GM19455 (cell line): ENCODE measurements at regions not wholly inside any gene's neighbourhood (a gene's known extent, or its start where the extent isn't known, plus 50 kb on each side); places are given as distances from the start of the nearest gene placed in this dataset.

Experiments
- ATAC-seq: cut with Tn5 transposase; IDR thresholded peaks from one replicate; pipeline ENCODE4 v1.9.1; 2021; ENCODE audit not compliant: unreplicated experiment

- no peak for ATAC-seq
These were observed 114.3 kb downstream of the ASCL4 start for GRCh38 chr12:107888789-107889188.

- ATAC-seq = no peak
These were observed 117.5 kb downstream of the ASCL4 start for GRCh38 chr12:107891967-107892366.

DNA sequence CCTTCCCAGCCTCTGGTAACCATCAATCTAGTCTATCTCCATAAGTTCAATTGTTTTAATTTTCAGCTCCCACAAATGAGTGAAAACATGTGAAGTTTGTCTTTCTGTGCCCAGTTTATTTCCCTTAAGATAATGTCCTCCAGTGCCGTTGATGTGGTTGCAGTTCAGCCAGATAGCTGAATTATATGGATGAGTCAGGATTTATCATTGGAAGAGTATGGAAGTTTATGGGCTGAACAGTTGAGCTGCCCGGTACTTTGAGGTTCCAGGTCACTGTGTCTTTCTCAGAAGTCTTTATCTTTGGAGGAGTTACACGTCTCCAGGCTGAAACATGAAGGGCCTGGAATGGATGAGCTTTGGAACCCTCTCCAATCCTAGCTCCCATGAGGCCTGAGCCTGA, 120.1 kb downstream of the ASCL4 start:
- ATAC-seq = no peak

DNA sequence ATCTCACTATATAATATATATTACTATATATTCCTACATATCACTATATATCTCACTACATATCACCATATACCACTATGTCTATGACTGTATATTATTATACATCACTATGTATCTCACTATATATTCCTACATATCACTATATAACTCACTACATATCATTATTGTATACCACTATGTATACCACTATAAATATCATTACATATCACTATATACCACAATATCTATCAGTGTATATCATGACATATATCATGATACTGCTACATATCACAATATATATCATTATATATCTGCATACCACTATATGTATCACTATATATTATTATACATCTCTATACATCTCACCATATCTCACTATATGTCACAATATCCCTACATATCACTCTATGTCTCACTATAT, 121.5 kb downstream of the ASCL4 start:
- ATAC-seq = no peak

- ATAC-seq = no peak
These were observed 126.1 kb downstream of the ASCL4 start for GRCh38 chr12:107900588-107900987.

DNA sequence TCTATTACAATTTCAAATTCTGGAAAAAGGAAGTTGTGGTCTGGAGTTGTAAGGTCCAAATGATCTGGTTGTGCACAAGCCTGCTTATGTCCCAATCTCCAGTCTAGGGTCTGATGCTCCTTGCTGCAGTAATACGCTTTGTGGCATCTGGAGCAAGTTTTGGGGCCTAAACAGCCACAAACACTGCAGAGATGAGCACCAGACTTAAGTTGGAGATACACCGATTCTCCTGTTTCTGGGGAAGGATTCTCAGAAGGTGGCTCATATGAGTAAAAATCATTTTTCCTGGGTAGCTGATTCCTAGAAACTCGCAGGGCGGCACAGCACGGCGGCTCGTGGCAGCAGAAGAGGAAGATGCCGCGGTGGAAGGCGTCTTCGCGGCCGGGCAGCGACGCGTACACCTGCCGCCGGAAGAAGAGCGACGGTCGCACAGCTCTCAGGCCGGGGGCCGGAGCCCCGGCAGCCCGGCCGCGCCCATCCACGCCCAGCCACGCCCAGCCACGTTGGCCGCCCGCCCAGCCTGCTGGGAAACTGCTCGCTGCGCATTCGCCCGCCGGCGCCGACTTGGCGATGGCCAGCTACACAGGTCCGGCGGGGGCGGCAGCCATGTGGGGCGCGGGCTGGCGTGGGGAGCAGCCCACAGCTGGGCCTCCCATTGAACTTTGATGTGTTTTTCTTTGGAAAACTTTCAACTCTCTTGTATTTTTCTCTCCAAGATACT, 129.0 kb downstream of the ASCL4 start:
- ATAC-seq = peak; percentile 93

GRCh38 chr12:107906707-107907106, 132.2 kb downstream of the ASCL4 start:
- no peak for ATAC-seq

GRCh38 chr12:107912421-107913004, 138.0 kb downstream of the ASCL4 start:
- peak; percentile 61 for ATAC-seq

DNA sequence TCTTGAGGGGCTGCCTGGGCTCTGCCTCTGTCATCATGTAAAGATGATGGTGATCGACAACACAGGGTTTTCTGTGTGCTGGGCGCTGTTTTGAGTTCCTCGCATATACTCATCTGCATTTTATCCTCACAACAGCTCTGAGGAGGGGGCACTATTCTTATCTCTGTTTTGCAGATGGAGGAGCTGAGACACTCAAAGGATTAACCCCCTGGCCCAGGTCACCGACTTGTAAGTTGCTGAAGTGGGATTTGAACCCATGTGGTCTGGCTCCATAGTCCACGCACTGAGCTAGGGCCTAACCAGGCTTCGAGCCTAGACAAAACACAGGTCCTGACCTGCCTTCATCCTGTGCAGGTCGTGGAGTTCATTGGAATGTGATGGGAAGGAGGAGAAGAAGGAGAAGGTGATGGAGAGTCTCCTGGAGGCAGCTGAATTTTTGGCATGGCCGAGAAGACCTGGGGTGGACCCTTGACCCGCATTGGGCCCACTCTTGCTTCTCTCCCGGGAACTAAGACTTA, 140.0 kb downstream of the ASCL4 start:
- ATAC-seq = no peak

DNA sequence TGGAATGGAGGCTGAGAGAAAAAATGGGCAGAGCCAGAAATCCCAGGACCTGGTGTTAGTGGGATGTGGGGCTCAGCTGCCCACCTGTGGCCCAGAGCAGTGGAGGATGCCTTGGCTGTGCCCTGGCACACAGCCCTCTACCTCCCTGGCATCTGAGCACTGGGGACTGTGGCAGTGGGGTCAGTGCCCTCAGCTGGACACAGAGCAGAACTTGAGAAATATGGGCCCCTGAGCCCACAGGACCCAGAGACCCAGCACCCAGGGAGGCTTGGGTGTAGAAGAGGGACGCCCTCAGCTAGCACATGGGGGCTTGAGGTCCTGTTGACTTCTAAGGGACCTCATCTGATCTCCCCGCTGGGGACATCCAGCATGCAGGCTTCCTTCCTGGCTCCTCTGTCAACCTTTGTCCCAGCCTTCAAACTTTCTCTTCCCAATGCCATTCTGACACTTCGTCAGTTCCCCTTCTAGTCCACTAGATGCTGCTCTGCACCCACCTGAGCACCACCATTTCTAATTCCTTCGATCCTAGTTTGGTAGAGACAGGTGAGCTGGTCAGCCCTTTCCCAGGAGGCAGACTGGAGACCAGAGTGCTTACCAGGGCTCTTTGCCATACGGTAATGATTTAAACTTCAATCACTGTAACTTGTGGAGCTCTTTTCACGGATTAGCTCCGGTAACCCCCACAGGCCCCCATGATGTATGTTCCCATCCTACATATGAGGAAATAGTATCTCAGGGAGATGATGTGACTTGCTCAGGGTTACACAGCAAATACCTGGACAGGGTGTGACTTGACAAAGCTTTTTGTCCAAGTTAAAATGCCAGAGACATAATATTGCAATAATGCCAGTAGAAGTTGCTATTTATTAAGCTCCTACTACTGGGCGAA, 143.7 kb downstream of the ASCL4 start:
- ATAC-seq = no peak

DNA sequence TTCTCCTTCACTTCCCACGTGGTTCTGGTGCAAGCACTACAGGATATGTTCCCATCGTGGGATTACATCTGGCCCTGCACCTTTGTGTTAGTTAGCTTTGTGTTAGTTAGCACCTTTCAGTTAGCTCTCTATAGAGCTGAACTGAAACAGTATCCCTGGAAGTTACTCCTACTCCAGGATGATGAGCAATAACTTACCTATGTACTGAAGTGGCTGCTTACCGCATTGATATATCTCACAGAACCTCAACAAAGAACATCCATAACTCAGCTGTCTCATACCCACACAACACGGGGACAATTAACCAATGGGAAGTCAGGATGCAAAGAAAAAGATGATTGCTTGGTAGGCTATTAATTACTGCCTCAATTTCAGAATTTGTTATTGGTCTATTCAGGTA, 146.6 kb downstream of the ASCL4 start:
- no peak for ATAC-seq

GRCh38 chr12:107925125-107925524, 150.6 kb downstream of the ASCL4 start:
- ATAC-seq = no peak

DNA sequence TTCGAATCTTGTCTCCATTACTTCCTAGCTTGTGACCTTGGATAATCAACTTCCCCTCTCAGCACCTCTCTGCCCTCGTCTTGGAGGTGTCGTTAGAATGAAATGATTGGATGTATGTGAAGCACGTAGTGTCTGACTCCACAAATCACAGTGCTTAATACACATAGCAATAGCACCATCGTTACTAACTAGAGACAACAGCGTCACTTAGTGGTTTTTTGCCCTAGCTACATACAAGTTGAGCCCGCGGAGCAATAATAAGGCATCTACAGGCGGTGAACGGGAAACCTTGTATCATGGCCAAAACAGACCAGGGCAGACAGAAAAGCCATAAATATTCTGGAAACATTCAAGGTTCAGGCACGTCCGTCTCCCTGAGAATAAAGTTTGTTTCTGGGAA, 154.9 kb downstream of the ASCL4 start:
- no peak for ATAC-seq

DNA sequence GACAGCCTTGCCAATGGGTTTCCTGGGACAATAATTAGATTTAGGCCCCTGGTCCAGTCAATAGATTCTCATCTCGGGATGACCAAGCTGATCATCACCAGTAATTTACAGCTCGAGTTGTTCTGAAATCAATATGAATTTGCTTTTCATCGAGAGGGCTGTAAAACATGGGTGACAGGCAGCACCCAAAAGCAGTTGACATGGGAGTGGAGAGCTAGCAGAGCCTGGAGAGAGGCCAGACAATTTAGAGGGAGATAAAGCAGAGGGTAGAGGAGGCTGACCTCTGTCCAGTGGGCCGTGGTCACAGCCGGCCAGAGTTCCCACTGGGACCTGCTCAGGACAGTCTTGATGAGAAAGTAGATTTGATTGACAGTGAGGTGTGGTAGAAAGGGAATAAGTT, 157.3 kb downstream of the ASCL4 start:
- no peak for ATAC-seq

GRCh38 chr12:107938446-107938845, 163.9 kb downstream of the ASCL4 start:
- no peak for ATAC-seq

DNA sequence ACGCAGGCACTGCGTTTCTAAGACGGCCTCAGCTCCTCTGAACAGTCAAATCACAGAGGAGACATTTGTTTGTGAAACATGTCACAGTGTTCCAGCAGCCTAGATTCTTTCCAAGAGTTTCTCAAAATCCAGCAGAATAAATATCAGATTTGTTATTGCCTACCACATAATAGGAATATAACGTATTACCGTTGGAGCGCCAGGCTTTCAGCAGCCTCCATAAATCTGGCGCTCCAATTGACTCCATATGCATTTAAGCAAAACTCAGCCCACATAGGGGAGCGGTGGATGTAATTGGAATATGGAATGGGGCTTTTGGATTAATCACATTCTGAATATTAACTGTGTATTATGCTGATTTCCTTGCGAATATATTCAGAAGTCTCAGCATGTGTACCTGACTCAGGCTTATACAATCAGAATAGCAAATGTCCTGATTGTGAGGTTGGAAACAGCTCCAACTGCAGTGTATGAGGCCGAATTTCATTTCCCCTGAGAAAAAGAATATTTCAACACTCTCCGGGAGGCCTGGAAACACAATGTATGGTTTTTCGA, 174.0 kb downstream of the ASCL4 start:
- ATAC-seq = no peak

DNA sequence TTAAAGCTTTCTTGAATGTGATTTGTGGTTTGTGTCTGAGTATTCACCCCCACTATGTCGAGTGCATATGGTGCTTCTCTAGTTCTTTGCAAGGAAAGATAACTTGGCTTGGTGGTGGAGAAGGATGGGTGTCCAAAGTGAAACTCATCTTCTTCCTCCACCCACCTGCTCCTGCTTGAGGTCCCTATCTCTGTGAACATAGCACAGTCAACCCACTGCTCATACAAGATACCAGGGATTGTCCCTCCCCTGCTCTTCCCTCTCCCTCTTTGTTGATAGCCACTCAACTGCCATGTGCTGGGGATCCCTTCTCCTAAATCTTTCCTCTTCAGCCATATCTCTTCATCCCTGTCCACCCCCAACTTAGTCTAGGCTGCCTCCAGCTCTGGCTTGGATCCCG, 176.5 kb downstream of the ASCL4 start:
- no peak for ATAC-seq

- ATAC-seq = no peak
These were observed 173.0 kb upstream of the WSCD2 start for GRCh38 chr12:107955966-107956643.

DNA sequence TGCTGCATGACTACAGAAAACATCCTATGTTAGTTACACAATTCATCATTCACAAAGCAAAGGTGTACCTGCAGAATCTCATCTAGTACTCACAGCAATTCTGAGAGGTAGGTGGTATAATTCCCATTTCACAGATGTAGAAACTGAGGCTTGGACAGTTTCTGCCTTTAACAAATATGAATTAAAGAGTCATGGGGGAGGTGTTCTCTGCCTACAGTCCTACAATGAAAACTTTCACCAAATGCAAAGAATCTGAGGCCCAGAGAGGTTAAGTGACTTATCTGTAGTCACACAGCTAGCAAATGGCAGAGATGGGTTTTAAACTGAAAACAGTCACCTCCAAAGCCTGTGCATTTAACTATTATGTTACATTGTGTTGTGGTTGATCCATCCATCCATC, 171.6 kb upstream of the WSCD2 start:
- ATAC-seq = no peak

DNA sequence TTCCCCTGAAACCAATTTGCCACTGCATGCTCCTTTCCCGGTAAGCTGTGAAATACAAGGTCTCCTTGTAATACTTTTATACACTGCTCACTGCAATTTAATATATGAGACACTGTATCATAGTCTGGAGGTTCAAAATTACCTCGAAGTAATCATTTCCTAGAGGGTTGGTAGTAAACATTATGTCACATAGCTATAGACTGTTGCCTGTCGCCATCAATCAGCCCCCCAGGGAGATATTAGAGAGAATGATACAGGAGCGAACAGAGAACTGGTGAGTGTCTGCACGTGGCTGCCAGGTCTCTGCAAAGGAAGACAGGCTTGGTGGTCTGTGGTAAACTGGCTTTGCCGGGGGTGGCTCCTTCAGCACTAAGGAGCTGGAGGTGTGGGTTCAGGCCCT, 165.5 kb upstream of the WSCD2 start:
- ATAC-seq = no peak

- ATAC-seq = no peak
These were observed 161.9 kb upstream of the WSCD2 start for GRCh38 chr12:107967170-107967569.
